T follicular helper cell (primary cell): ENCODE measurements at regions not wholly inside any gene's neighbourhood (a gene's known extent, or its start where the extent isn't known, plus 50 kb on each side); places are given as distances from the start of the nearest gene placed in this dataset.
"Not testable (repeated sequence)": the region's sequence is repeated elsewhere in the genome, so short reads cannot be mapped to it uniquely, and the experiment has no call there.

Experiments used
- DNase-seq: peaks from one replicate; pipeline ENCODE4 v3.0.0-alpha.2; 2020; ENCODE audit warnings: low read depth

DNA sequence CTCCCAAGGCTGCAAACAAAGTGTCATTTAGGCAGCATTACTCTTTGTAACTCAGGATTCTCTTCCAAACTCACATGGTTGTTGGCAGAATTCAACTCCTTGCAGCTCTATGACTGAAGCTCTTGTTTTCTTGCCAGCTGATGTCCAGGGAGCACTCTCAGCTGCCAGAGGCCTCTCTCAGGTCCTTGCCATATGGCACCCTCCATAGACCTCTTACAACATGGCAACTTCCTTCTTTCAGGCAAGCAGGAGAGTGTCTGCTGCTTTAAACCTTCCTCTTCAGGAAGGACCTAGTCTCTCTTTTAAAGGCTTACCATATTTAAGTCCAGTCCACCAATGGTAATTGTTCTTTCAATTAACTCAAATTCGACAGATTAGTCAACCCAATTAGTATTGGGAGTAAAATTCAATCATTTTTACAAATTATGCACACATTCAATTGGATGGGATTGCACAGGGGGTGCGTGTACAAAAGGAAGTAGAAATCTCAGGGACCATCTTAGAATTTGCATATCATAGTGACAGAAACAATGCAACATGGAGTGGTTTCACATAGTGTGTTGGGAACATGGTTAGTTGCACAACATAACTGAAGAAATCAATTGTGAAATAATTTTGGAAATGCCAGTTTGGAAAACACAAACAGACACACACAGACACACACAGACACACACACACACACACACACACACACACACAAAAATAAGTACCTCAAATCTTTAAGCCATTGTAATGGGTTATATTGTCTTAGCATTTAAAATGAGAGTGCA is 893.5 kb upstream of the ZEB2 start:
- DNase-seq, result no peak

DNA sequence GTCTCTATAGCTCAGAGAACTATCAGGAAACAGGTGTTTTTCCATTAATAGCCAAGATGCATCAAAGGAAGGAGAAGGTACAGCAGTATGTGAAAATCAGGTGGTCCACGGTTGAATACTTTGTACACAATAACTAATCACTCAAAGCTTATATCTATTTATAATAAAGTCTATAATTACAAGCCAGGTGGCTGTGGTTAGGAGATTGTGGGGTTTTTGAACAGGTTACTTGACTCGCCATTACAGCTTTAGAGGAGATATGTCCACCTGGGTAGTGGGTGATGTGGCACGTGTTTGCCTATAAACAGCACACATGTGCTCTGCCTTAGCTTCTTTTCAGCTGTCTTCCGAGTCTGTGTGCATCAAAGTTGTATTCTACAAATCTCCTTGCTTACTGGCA is 892.2 kb upstream of the ZEB2 start:
- no peak for DNase-seq

DNA sequence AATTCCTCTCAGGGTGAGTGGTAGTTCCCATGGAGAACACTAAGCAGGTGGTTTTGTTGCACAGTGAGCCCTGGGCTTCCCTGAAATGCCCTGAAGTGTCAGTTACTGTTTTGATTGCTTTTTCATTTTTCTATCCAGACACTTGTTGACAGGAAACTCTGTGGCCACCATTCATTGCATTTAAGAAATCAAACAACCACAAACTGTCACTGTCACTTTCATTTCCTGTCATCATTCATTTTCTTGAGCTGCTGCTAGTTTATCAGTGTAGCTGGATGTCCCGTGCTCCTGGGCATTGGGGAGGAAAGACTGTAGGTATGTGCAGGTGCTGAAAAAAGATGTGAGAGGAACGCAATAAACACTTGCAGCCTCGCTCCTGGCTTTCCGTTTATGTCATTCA is 891.6 kb upstream of the ZEB2 start:
- DNase-seq, result no peak

DNA sequence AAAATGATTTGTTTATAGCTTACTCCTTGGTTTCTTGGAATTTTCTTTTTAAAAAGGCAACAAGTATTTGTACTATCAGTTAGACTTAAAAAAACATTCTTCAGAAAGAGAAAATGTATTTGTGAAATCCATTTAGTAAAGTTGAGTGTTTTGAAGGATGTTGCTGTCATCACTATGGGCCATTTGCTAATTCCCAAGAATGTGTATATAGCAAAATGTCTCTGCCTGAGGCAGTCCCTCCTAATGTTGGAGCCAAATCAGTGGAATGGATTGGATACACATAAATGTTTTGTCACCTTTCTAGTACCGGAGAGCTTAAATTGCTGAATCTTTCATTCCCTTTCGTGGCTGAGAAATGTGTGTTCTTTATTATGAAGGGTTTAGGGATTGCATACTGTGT is 890.2 kb upstream of the ZEB2 start:
- DNase-seq, result no peak

DNA sequence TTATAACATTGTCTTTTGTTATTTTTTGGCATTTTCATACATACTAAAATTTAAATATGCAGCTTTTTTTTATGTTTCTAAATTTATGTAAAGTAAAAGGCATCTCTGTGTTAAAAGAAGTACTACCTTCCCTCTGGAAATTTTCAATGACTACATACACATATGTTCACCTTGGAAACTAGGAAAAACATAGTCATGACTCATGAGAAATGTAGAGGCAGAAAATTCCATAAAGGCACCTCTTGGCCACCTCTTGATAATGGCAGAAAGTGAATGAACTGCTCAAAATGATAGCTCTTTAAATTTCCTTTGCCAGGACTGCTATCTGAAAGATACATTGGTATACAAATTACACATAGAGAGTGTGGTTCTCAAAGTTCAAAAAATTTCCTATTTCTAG is 889.1 kb upstream of the ZEB2 start:
- no peak for DNase-seq

DNA sequence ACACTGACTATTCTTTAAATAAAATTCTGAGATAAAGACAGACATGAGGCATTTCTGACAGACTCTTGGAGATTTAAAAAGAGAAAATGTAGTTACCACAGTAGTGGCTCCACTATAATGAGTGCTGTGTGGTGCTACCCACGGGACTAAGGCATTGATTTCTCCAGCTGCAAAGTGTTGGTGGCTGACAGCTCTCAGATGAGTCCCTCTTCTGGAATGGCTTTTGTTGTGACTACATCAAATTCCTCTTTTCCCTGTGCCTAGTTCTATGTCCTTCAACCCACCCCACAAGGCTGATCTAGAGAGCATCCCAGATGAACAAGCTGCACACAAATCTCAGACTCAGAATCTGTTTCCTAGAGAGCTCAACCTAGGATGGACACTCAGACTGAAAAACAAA is 884.8 kb upstream of the ZEB2 start:
- DNase-seq, result no peak

DNA sequence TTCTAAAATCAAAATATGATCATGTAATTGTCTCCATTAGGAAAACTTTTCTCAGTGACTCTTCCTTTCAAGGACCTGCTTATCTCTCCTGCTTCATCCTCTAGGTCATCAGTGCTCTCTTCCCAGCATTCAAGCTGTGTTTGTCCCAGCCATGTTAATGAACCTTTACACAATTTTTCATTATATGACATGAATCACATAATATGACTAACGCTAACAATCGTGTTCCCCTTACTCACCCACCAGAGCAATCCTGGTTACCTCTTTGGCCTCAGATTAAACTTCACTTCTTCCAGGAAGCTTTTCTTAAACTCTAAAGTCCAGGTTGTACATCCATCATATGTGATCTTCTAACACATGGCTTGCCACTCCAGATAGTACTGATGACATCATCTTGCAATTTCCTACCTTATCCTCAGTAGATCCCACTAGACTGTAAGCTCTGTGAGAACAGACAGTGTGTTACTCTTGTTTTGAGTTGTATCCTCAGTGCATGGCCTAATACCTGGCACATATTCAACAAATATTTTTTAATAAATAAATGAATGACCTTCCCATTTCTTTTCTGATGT is 882.9 kb upstream of the ZEB2 start:
- DNase-seq, result no peak

DNA sequence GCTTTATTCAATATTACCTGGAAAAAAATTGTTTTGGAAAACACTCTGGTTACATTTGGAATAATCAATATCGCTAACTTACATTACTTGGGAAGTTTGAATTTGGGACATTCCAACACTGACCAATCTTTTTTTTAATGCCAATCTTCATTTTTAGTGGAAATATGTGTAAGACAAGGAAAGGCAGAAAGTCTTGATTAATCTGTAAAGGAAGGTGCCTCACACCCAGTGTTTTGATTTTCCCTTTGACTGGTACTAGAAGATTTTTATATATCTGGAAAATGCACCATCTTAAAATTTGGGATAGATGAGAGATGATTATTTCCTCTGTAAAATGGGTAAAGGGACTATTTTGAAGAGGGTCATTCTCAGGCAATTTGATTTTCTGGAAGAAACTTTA is 879.2 kb upstream of the ZEB2 start:
- DNase-seq, result no peak

DNA sequence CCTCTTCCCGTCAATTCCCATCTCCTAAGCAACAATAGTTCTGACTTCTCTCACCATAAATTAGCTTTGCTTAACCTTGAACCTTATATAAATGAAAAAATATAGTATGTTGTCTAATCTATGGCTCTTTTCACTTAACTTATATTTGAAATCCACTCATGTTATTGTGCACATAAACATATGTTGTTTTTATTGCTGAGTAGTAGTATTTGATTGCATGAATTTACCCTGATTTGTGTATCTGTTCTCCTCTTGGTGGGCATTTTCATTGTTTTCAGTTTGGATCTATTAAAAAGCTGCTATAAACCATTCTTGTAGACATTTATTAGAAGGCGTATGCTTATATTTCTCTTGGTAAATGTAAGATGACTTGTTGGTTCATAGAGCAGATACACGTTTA is 874.3 kb upstream of the ZEB2 start:
- DNase-seq, result no peak

DNA sequence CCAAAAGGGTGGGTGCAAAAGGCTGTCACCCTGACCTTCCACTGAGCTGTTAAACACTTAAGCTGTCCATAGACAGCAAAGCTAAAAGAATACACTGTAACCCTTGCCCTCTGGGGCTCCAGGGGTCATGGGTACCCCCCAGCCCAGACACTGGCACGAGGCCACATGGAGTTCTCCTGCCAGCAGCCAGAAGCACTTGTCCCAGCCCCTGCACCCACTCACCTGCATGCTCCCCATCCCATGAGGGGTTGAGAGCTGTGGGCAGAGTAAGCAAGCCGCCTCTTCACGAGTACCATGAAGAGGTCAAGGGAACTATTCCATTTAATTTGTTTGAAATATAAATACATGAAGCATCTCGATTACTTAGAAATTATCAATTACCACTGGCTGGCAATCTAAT is 867.1 kb upstream of the ZEB2 start:
- DNase-seq, result no peak

DNA sequence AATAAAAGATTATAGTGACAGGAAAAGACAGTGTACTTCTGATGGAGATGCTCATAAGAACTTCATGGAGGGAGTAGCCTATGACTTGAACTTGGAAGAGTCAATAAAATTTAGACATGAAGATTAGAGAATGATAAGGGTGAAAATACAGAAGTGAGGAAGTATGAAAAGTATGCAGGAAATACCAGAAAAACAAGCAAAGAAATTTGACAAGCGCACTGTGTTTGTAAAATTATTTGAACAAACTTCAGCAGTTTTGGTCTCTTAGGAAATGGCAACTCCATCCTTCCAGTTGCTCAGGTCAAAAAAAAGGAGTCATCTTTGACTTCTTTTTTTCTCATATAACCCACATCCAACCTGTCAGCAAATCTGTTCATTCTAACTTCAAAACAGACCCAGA is 864.0 kb upstream of the ZEB2 start:
- no peak for DNase-seq

DNA sequence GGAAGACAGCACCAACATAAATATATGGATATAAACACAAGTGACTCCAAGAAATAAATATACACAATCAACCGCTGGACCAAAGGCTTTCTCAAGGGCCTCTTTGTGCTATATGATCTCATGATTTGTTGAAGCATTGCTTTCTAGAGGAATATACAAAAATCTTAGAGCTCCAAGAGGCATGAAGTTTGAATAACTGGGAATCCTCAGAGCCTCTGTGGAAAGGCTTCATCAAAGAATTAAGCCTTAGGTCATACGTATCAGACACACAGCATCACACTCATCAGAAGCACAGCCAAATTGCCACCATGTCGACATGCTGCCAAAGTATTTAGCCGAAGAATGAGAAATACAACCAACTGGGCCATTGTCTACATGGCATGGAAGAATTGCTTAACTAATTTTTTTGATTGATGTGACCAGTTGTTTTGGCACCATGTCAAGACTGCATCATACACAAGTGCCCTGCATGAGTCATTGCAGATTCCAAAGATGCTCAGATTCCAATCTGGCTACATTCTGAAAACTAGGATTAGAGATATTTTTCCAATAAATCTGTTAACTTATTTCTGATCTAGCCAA is 860.6 kb upstream of the ZEB2 start:
- no peak for DNase-seq

DNA sequence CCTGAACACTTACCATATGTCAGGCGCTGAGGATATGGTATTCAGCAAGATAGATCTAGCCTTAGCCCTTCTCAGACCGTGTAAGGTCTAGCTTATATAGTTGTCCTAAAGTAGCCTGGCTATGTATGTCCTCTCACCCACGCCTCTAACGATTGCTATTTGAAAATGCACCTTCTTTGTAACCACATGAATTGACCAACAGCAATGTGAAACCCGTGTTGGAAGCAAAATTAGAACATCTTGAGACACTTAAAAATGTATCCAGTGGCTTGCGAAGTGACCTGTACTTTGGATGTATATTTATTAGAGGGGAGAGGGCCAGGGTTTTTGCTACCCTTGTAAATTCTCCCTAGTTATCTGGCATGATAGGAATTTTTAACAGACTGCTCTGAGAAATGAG is 860.0 kb upstream of the ZEB2 start:
- DNase-seq, result no peak

DNA sequence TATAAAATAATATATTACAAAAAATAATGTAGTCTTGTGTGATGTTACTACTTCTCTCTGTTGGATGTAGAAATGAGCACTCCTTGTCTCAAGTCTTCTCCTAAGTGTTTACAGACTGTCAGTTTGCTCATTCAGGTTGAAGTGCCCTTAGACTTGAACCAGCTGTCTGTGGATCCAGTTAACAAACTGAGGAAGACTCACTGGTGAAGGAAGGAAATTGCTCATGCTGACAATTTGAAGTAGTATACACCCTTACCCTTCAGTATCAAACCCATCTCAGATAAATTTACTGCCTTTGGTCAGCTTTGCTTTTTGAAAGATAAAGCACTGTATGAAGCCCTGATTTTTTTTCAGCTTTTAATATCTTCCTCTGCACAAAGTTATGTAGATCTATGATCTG is 854.2 kb upstream of the ZEB2 start:
- no peak for DNase-seq

DNA sequence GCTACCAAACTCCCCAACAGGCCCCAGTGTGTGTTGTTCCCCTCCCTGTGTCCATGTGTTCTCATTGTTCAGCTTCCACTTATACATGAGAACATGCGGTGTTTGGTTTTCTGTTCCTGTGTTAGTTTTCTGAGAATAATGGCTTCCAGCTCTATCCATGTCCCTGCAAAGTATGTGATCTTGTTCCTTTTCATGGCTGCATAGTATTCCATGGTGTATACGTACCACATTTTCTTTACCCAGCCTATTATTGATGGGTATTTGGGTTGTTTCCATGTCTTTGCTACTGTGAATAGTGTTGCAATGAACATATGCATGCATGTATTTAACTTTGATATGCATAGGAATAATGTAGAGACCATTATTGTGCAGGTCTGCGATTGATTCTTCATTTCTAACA is 847.4 kb upstream of the ZEB2 start:
- not testable (repeated sequence) for DNase-seq

DNA sequence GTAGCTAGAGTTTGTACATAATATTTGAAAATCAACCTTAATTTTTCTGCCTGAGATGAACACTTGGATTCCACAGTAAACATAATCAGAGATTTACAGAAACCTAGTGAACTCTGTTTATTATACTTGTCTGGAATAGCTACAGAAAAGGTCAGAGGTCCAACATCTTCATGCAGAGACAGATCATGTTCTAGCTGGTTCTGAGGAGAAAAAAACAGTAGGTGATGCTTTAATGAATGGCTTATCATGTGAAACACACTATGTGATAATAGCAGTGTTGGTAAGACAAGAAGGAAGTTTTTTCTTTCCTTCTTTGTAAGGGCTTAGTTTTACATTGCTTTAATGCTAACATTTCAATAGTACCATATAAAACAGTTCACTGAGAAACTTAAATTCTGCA is 846.4 kb upstream of the ZEB2 start:
- no peak for DNase-seq

DNA sequence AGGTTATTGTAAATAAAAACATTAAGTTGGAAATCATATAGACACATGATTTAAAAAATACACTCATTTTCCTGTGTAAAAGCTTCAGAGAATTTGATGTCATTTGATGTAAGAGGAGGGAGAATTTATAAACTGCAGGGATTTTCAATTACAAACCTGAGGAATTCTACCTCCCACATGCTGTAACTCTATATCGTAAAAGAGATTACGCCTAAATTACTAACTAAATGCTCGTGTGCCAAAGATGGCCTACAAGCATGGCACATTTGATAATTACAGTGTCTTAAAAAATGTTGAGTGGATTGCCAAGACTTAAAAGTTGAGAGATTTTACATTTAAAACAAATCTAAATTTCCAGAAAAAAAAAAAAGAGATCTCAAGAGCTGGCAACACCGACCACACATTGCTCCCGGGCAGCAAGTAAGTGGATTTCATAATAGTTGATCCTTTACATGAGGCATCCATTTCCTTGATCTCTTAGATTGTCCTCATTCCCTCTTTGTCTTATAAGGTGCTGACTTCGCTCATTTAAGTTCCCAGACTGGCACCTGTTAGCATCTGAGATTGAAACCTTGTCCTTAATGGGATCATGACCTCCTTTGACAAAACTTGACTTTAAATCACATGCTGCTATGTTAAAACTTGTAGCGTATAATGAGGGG is 840.3 kb upstream of the ZEB2 start:
- no peak for DNase-seq

DNA sequence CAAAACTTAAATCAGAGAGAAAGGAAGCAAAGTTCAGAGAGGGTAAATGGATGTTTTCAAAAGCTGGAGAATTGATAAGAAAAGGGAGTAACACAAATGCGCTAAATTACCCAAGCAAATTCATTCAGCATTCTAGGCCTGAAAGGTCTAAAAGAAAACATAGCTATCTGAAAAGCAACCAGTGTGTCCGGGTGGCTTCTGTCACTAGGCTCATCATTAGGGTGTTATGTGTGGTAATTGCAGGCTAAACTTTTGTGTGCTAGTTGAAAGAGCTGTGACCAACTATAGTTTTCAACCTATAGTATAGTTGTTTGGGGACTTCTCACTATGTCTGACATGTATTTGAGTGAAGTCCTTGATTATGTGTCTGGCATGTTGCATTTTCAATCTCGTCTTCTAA is 839.6 kb upstream of the ZEB2 start:
- no peak for DNase-seq

DNA sequence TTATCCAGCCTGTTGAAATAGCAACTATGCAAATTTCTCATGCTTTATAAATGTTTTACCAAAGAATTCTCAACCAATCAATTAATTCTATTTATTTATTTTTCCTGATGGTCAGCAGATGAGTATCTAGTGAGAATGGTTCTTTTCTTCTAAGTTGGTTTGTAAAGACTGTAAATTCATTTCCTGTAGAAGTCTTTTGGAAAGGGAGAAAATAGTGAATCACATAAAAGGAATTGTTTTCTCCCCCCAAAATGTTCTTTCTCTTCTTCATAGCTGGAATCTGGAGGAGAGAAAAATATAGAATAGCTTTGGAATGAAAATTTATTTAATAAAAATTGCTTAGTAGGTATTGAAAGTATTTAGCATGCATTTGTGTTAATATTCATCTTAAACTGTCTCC is 836.1 kb upstream of the ZEB2 start:
- DNase-seq, result no peak

DNA sequence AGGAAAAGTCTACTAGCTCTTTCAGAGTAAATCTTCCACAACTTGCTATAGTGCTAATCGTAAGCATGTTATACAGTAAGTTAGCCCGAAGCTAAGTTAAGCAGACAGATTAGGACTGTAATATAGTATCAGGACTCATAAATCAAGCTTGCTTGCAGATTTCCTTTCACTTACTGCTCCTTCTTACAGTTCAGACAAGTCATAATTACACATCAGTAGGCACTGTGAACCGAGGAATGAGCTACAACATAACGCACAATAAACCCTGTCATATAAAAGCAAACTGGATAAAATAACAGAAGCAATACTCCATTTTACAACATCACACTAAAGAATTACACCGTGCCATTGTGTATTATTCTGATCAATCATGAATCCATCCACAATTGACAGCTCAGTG is 832.6 kb upstream of the ZEB2 start:
- DNase-seq, result no peak

DNA sequence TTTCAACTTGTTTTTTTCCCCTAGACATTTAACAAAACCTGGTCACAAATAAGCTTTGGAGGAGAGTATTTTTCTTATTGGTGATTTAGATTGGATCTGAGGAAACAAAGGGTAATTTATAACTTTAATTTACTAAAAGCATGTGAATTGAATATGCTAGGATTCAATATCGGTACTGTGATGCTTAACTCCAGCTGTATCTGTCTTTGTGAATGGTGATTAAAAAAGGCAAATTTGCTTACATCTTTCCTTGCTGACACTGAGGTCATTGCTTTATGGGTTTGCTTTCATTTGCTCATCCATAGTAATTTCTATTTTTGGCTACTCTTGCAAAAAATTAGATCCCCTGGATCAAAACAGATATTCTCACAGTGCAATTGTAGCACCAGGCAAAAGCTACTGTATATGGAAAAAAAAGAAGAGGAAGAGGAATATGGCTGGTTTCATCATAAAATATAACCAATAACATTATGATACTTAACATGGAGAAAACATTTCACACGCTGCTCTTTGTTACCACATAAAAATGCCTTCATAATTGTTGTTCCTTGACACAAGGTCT is 832.0 kb upstream of the ZEB2 start:
- no peak for DNase-seq

DNA sequence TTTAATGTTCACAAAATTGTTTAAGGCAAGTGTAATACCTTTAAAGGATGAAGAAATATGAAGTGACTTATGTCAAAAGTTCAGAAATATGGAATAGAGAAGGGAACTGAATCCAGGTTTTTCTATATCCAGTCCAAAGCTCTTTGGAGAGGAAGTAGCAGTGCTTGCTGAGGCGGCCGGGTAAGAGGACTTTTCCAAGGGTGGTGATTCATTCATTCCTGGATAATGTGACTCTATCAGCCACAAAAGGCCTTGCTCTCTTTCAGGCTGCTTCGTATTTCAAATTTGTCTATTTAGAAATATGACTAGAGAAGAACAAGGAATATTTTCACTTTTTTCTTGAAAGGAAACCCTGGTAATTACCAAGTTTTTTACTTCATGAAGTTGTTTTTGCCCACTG is 830.1 kb upstream of the ZEB2 start:
- no peak for DNase-seq
